A549 (cell line): ENCODE measurements at regions not wholly inside any gene's neighbourhood (a gene's known extent, or its start where the extent isn't known, plus 50 kb on each side); places are given as distances from the start of the nearest gene placed in this dataset.

Experiments used
- ATAC-seq, 2 experiments: fragments of 200-7000 bp in 1 of 2; fragments of >200 bp in 1 of 2; cut with Nextera tagmentation in 1 of 2; cut with Tn5 transposase in 1 of 2; 3 replicates each; pipeline versions ENCODE4 v1.8.0 to v1.9.1; 2018 to 2020; ENCODE audit warnings: mild to moderate bottlenecking in 1 of 2, moderate library complexity in 1 of 2
- CTCF ChIA-PET: fragments of 300-600 bp; sonication (Branson Sonifier 250); formaldehyde crosslinking; extraction: SDS; loops from one replicate; lab custom pipeline; 2021; ENCODE audit warnings: antibody characterized with exemption, inconsistent platforms; lab: Yijun Ruan, JAX
- POLR2A ChIA-PET: fragments of 350-600 bp; formaldehyde crosslinking; extraction: SDS; loops from one replicate; lab custom pipeline; 2021; ENCODE audit warnings: antibody characterized with exemption, inconsistent platforms; lab: Yijun Ruan, JAX
- DNase-seq, 2 experiments: peaks; one replicate each; pipeline versions ENCODE4 v3.0.0 to v3.0.0-alpha.2; 2011 to 2016; ENCODE audit warnings: low read depth in 1 of 2, low spot score in 1 of 2
- FAIRE-seq: peaks from 2 replicates; lab custom pipeline; 2011; peaks lifted over from hg19 to GRCh38; lab: Jason Lieb, UNC
- H3K27ac ChIP-seq, 2 experiments: fragments of >200 bp; sonication (Bioruptor Twin); formaldehyde crosslinking; 3 replicates each; pipeline ENCODE4 v1.5.1; 2016 to 2017
- H3K4me1 ChIP-seq: fragments of >200 bp; sonication (Bioruptor Twin); formaldehyde crosslinking; 3 replicates; pipeline ENCODE4 v1.6.1; 2016
- H3K4me2 ChIP-seq: fragments of >200 bp; sonication (Bioruptor Twin); formaldehyde crosslinking; 3 replicates; pipeline ENCODE4 v1.6.1; 2016
- H3K4me3 ChIP-seq: fragments of >200 bp; sonication (Bioruptor Twin); formaldehyde crosslinking; 3 replicates; pipeline ENCODE4 v1.5.1; 2016
- H3K9me3 ChIP-seq: fragments of >200 bp; sonication (Bioruptor Twin); formaldehyde crosslinking; 3 replicates; pipeline ENCODE4 v1.6.1; 2016
- CHD2 ChIP-seq: fragments of 150-350 bp; IDR thresholded peaks from 2 replicates; pipeline ENCODE4 v1.6.1; 2014; ENCODE audit warnings: low read length; ENCODE audit not compliant: partially characterized antibody
- EHMT2 ChIP-seq: fragments of 200-600 bp; sonication (generic); IDR thresholded peaks from 2 replicates; pipeline ENCODE4 v1.6.1; 2016; ENCODE audit warnings: antibody characterized with exemption, low read depth, mild to moderate bottlenecking, moderate library complexity
- ELK1 ChIP-seq: fragments of 150-350 bp; IDR thresholded peaks from 2 replicates; pipeline ENCODE4 v1.6.1; 2014; ENCODE audit warnings: low read depth, mild to moderate bottlenecking, low read length
- FOSL2 ChIP-seq, 2 experiments: fragments of 450-650 bp in 1 of 2; fragments of >200 bp in 1 of 2; sonication (Bioruptor Twin) in 1 of 2; formaldehyde crosslinking; IDR thresholded peaks; 2 replicates each; pipeline versions ENCODE4 v1.5.0 to v1.6.1; 2016 to 2020; ENCODE audit warnings: mild to moderate bottlenecking in 1 of 2, moderate library complexity in 1 of 2
- GATA3 ChIP-seq: IDR thresholded peaks from 2 replicates; pipeline ENCODE4 v1.6.1; 2012; ENCODE audit warnings: borderline replicate concordance
- HMGXB4 ChIP-seq: fragments of 250-450 bp; sonication (Bioruptor Pico); IDR thresholded peaks from 2 replicates; pipeline ENCODE4 v1.5.0; 2021; ENCODE audit warnings: mild to moderate bottlenecking, moderate library complexity, borderline replicate concordance
- HOXA7 ChIP-seq: fragments of 250-450 bp; sonication (Bioruptor Pico); IDR thresholded peaks from 2 replicates; pipeline ENCODE4 v1.5.0; 2020; ENCODE audit warnings: mild to moderate bottlenecking, moderate library complexity
- HOXB13 ChIP-seq: fragments of 250-450 bp; sonication (Bioruptor Pico); IDR thresholded peaks from 2 replicates; pipeline ENCODE4 v1.5.0; 2020; ENCODE audit warnings: low read depth, mild to moderate bottlenecking, moderate library complexity
- HOXB5 ChIP-seq: fragments of 250-450 bp; sonication (Bioruptor Pico); IDR thresholded peaks from 2 replicates; pipeline ENCODE4 v1.5.0; 2020; ENCODE audit warnings: mild to moderate bottlenecking, moderate library complexity
- JUNB ChIP-seq: fragments of >200 bp; sonication (Bioruptor Twin); formaldehyde crosslinking; IDR thresholded peaks from 2 replicates; pipeline ENCODE4 v1.6.1; 2016
- KDM1A ChIP-seq: fragments of 200-600 bp; sonication (generic); IDR thresholded peaks from 2 replicates; pipeline ENCODE4 v1.6.1; 2016; ENCODE audit warnings: low read depth, mild to moderate bottlenecking
- MYC ChIP-seq: IDR thresholded peaks from 2 replicates; pipeline ENCODE4 v1.6.1; 2012; ENCODE audit warnings: mild to moderate bottlenecking, inconsistent platforms, low read length, improper control_type of control experiment, borderline replicate concordance
- NR3C1 ChIP-seq: fragments of >200 bp; sonication (Bioruptor Twin); formaldehyde crosslinking; IDR thresholded peaks from 3 replicates; pipeline ENCODE4 v1.6.1; 2017
- RCOR1 ChIP-seq: fragments of 150-350 bp; IDR thresholded peaks from 2 replicates; pipeline ENCODE4 v1.6.1; 2014; ENCODE audit warnings: antibody characterized with exemption, low read length, low read depth
- RNF2 ChIP-seq: fragments of 200-600 bp; sonication (generic); IDR thresholded peaks from 2 replicates; pipeline ENCODE4 v1.6.1; 2016; ENCODE audit warnings: low read depth, mild to moderate bottlenecking, antibody characterized with exemption, moderate library complexity, borderline replicate concordance
- TP53 ChIP-seq: fragments of 250-450 bp; sonication (Bioruptor Pico); IDR thresholded peaks from 2 replicates; pipeline ENCODE4 v1.5.0; 2021; ENCODE audit warnings: mild to moderate bottlenecking, moderate library complexity
- WGBS: methylation state at CpG from one replicate; pipeline ENCODE4 v1.1.6; 2017; ENCODE audit errors: missing lambda C conversion rate; 5-methylcytosine and 5-hydroxymethylcytosine counted together

GRCh38 chr5:167012123-167013034 lies 1279.1 kb upstream of the WWC1 start:
- CTCF ChIA-PET: no interaction called here
- POLR2A ChIA-PET: no interaction called here
- no peaks in the 10 kb centered on the region for H3K9me3 ChIP-seq
- no peak for DNase-seq
- no peak for ATAC-seq
- H3K27ac ChIP-seq: no peak overlapping the region
- FAIRE-seq: no peak
- no peaks in the 10 kb centered on the region for H3K4me1 ChIP-seq
- 0% methylated on average over 2 of the region's 2 CpGs for WGBS
- no peak overlapping the region for H3K4me3 ChIP-seq
- TF ChIP-seq MYC (no peak), EHMT2 (no peak)
- TF ChIP-seq, all 56 proteins: peak for 0
- no peak overlapping the region for H3K4me2 ChIP-seq

- POLR2A ChIA-PET: no interaction called here
- Histone ChIP-seq H3K4me3 (no peak overlapping the region), H3K4me2 (no peak overlapping the region), H3K4me1 (no peaks in the 10 kb centered on the region), H3K27ac (no peak overlapping the region), H3K9me3 (no peaks in the 10 kb centered on the region)
- ATAC-seq (no peak), FAIRE-seq (no peak), DNase-seq (no peak)
- 3% methylated on average over 5 of the region's 5 CpGs for WGBS
- no peak for TF ChIP-seq HMGXB4 (CRISPR knock-in tag)
- no peak for TF ChIP-seq CHD2
- TF ChIP-seq FOSL2 (IDR thresholded peaks at IDR 0.05): no peak
- TF ChIP-seq FOSL2 (CRISPR knock-in tag; IDR thresholded peaks at IDR 0.05): no peak
- no peak for TF ChIP-seq RCOR1
- TF ChIP-seq JUNB: no peak
- no peak for TF ChIP-seq GATA3
- TF ChIP-seq HOXA7 (CRISPR knock-in tag): no peak
- no peak for TF ChIP-seq RNF2
- CTCF ChIA-PET: no interaction called here
Observed at GRCh38 chr5:167014401-167015056, 1276.9 kb upstream of the WWC1 start.

- Histone ChIP-seq H3K4me2 (no peak overlapping the region), H3K4me3 (no peak overlapping the region), H3K4me1 (no peaks in the 10 kb centered on the region), H3K27ac (no peak overlapping the region)
- no peak for ATAC-seq
- POLR2A ChIA-PET: no interaction called here
- no peak for FAIRE-seq
- TF ChIP-seq KDM1A (no peak), HOXB13 (CRISPR knock-in tag) (no peak), ELK1 (no peak), TP53 (CRISPR knock-in tag) (no peak), NR3C1 (no peak), HOXB5 (no peak), MYC (no peak), EHMT2 (no peak)
- TF ChIP-seq, all 56 proteins: peak for 0
- WGBS: 0% methylated on average over 1 of the region's 1 CpG
- no peaks in the 10 kb centered on the region for H3K9me3 ChIP-seq
- CTCF ChIA-PET: no interaction called here
- no peak for DNase-seq
Observed at GRCh38 chr5:167020418-167020817, 1271.0 kb upstream of the WWC1 start.
